Right forelimb (tissue), 1 donor: ENCODE measurements at regions not wholly inside any gene's neighbourhood (a gene's known extent, or its start where the extent isn't known, plus 50 kb on each side); places are given as distances from the start of the nearest gene placed in this dataset.

Experiments
- DNase-seq: peaks from one replicate; pipeline ENCODE4 v3.0.0-alpha.2; 2018

- no peak for DNase-seq
Observed at GRCh38 chr2:59604123-59604522, 949.3 kb downstream of the BCL11A start.

DNA sequence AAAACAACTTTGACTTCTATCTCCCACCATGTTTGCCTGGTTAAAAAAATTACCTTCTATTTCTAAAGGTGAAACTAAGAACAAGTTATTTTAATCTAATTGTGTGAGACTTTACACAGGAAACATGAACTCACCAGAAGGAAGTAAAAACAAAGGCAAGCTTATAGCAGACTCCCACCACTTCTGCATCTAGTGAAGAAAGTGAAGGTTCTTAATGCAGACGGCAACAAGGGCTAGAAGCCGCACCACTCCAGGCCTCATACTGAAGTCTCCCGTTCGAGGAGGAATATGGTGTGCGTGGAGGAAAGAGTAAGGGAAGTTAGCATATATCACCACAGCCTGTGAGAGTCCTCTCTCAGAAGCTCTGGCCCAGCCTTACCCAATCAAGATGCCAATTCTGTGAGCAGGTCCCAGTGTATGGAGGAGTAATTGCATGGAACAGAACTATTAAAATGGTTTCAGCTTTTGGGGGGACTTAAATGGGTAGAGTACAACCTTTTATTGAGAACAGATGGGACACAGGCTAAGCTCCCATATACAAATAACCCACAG is 958.7 kb downstream of the BCL11A start:
- DNase-seq: no peak

GRCh38 chr2:59590798-59591197 is 962.7 kb downstream of the BCL11A start:
- DNase-seq: no peak

DNA sequence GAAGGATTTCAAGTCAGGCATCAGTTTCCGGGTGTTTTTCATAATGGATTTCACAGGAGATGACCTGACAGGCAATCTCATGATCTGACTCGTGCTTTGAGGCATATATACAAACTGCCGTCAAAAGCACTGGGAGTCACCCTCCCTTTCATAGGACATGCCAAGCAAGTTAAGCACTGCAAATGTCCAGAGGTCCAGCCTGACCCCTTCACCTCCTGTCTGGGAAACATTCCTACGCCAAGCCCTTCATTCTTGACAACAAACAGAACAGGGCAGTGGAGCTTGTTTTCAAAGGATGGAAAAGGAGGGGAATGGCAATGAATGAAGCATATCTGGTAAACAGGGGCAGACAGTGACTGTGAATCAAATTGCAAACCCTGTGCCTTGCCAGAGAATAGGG is 963.6 kb downstream of the BCL11A start:
- no peak for DNase-seq

GRCh38 chr2:59588286-59588685 is 965.2 kb downstream of the BCL11A start:
- DNase-seq: no peak

- DNase-seq: no peak
Observed at GRCh38 chr2:59586176-59586575, 967.3 kb downstream of the BCL11A start.

- no peak for DNase-seq
Observed at GRCh38 chr2:59585655-59586054, 967.8 kb downstream of the BCL11A start.

- no peak for DNase-seq
Observed at GRCh38 chr2:59584958-59585357, 968.5 kb downstream of the BCL11A start.

GRCh38 chr2:59583173-59583765 is 970.2 kb downstream of the BCL11A start:
- DNase-seq: no peak

- DNase-seq: no peak
Observed at GRCh38 chr2:59578349-59578748, 975.1 kb downstream of the BCL11A start.

GRCh38 chr2:59575191-59575590 is 978.3 kb downstream of the BCL11A start:
- DNase-seq: no peak

DNA sequence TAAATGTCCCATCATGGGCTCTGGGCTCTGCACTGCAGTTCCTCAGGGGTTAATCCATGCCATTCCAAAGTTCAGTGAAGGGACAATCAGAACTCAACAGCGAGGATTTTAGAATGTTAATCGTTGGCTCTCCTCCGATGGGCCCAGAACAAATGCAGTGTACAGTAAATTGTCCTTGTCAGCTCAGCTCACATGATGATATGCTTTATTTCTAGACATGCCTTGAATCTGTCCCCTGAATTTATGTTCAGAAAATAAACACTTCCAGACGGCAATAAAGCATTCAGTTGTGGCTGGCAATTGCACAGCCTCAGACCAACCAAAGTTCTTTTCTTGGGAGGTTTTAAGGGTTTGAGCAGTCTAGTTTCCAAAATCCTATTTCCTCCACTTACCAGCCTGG is 981.2 kb downstream of the BCL11A start:
- no peak for DNase-seq

GRCh38 chr2:59570818-59571217 is 982.6 kb downstream of the BCL11A start:
- no peak for DNase-seq

- DNase-seq: no peak
Observed at GRCh38 chr2:59569124-59569523, 984.3 kb downstream of the BCL11A start.

DNA sequence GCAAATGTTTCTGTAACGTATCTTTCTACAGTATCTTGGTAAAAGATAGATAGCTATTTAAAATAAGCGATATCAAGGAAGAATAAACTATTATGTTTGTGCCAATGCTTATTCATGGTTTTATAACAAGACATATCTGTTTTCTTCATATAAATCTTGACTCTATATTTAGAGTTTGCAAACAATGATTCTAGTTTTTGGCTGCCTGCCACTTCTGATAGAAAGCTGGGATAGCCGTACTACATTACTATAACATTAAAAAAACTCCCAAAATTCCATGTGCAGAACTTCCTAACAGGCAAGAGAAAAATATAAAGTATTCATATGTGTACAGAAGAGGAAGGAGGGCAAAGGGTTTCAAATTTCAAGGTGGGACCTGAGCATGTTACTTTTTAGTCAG is 985.0 kb downstream of the BCL11A start:
- DNase-seq: no peak

DNA sequence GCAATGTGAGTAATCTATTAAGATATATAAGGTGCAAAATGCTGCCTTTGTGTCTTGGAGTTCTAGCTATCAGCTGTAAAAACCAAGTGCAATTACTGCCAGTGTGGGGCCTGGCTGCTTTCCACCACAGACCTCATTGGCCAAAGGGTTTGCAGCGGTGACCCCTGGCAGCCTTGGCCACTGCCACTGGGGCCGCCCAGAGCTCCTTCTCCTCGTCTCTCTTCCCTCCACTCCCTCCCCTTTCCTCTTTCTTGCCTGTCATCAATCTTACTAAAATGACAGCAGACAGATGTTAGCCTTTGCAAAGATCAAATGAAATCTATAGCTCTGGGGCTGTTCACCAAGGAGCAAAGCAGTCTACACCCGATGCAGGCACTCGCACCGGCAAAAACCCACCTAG is 986.3 kb downstream of the BCL11A start:
- no peak for DNase-seq

GRCh38 chr2:59566739-59567138 is 986.7 kb downstream of the BCL11A start:
- no peak for DNase-seq

GRCh38 chr2:59561281-59561680 is 992.2 kb downstream of the BCL11A start:
- no peak for DNase-seq

- DNase-seq: no peak
Observed at GRCh38 chr2:59560769-59561168, 992.7 kb downstream of the BCL11A start.

DNA sequence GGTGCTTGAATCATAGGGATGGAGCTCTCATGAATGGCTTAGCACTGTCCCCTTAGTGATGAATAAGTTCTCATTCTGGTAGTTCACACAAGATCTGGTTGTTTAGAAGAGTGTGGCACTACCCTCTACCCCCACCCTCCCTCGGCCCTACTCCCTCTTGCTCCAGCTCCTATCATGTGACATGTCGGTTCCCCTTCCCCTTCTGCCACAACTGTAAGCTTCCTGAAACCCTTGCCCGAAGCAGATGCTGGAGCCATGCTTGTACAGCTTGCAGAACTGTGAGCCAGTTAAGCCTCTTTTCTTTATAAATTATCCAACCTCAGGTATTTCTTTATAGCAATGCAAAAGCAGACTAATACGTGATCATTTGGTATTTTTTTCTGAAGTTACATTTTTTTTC is 1012.6 kb downstream of the BCL11A start:
- no peak for DNase-seq

- DNase-seq: no peak
Observed at GRCh38 chr2:59538398-59538911, 1015.0 kb downstream of the BCL11A start.

DNA sequence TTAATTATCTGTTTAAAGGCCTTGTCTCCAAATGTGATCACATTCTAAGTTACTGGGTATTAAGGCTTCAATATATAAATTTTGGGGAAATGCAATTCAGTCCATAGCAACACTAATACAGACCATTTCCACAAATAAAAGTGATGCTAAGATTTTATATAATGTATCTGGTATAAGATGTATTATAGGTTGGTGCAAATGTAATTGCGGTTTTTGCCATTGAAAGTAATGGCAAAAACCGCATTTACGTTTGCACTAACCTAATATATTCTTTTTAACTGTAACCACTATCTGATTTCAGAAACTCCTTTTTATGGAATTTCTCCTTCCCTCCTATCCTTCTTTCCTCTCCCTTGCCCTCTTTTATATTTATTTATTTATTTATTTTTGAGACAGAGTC is 1020.6 kb downstream of the BCL11A start:
- DNase-seq: no peak

DNA sequence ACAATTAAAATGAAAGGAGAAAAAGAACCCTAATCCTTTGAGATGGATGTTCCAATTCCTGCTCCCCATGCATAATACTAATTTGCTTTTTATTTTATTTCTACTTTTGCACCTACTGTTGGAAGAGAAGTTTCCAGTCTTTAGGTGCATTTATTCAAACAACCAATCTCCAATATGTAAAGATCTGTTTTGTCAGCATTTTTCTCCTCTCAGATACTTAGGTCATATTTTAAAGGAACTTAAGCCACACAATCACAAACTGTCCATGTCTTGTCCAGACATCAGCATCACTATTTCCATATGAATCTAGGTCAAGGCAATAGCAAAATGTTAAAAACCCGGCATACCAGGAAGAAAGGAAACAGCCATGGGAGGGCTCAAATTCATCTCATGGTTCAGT is 1023.2 kb downstream of the BCL11A start:
- DNase-seq: no peak

DNA sequence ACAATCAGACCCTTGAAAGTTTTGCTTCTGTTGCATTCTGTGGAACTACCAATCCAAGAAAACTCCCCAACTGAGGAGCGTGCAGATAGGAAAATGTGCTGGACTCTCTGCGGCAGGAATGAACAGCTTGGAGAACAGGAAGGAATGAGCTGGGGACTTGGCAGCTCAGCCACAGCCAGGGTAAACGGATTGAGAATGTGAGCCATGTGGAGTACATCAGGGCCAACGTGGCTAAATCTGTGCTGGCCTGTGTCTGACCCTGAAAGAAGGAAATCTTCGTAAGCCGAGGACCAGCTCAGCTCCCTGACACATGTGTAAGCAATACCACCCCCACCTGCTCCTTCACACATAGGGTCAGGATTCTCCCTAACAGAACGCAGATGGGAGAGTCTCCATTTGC is 1023.7 kb downstream of the BCL11A start:
- no peak for DNase-seq

GRCh38 chr2:59528525-59528924 is 1024.9 kb downstream of the BCL11A start:
- no peak for DNase-seq
